Spleen (tissue), 7 donors: ENCODE measurements at regions not wholly inside any gene's neighbourhood (a gene's known extent, or its start where the extent isn't known, plus 50 kb on each side); places are given as distances from the start of the nearest gene placed in this dataset.

Source experiments
- POLR2A ChIP-seq, 3 donors: fragments of 450-650 bp; IDR thresholded peaks; one replicate each; pipeline ENCODE4 v1.5.1; 2017; ENCODE audit warnings: antibody characterized with exemption in 3 of 3, mild to moderate bottlenecking in 1 of 3
- TF ChIP-seq, protein P1 (sequence below), 11 experiments: fragments of 200-600 bp in 7 of 11; fragments of 450-650 bp in 4 of 11; sonication (generic) in 4 of 11; IDR thresholded peaks in 8 of 11; conservative IDR thresholded peaks in 3 of 11; 1 replicate in 7 of 11; 2 replicates in 4 of 11; pipeline versions ENCODE4 v1.4.0 to v1.8.0; 2016 to 2021; ENCODE audit warnings: antibody characterized with exemption in 11 of 11, inconsistent platforms in 4 of 11, mild to moderate bottlenecking in 1 of 11
- donor health status: DM: no; HTN: no; CAD: no; lungs with moderate emphysema.
- donor health status: DM: no; HTN: no; CAD: no.
- donor health status: DM: no; HTN: no; CAD: no.

DNA sequence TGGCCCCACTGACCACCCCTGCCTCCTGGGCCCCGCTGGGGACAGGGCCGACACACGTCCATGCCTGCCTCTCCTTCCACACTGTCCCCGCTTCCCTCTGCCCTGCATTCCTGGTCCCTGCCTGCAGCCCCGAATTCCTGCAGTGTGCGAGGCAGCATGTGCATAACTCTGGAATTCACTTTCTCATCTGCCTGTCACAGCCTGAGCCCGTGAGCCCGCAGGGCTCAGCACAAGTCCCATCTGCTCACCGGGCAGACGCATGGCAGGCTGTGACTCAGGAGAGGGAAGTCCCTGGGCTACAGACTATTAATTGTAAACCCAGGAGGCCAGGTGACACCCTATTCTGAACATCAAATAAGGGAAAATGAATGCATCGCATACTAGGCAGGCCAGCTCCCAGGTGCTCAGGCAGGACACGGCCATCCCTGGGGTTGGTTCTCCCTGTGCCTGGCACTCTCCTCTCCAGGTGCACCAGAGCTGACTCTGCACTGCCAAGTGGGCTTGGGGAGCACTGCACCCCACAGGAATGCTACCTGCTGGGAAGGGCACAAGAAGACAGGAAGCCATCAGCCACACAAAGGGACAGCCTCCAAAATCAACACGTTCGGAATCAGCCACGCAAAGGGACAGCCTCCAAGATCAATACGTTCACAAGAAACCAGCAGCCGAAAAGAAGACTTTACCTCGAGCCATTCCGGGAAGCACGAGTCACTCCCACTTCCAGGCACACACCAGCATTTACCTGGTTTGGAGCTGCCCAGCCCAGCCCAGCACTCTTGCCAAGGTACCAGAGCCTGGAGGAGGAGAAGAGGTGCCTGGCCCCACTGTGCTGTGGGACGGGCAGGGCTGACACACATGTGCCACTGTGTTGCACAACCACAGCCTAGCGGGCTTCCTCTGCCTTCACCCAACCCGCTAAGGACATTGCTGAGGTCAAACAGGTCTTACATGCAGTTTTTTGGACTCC, 65.9 kb downstream of the DLL1 start:
- TF ChIP-seq, protein P1, sequence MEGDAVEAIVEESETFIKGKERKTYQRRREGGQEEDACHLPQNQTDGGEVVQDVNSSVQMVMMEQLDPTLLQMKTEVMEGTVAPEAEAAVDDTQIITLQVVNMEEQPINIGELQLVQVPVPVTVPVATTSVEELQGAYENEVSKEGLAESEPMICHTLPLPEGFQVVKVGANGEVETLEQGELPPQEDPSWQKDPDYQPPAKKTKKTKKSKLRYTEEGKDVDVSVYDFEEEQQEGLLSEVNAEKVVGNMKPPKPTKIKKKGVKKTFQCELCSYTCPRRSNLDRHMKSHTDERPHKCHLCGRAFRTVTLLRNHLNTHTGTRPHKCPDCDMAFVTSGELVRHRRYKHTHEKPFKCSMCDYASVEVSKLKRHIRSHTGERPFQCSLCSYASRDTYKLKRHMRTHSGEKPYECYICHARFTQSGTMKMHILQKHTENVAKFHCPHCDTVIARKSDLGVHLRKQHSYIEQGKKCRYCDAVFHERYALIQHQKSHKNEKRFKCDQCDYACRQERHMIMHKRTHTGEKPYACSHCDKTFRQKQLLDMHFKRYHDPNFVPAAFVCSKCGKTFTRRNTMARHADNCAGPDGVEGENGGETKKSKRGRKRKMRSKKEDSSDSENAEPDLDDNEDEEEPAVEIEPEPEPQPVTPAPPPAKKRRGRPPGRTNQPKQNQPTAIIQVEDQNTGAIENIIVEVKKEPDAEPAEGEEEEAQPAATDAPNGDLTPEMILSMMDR (IDR thresholded peaks at IDR 0.05 in 8 of 11, conservative IDR thresholded peaks at IDR 0.05 in 3 of 11), result no peak
- no peak for TF ChIP-seq POLR2A (IDR thresholded peaks at IDR 0.05)
